GM18508 (cell line): ENCODE measurements at regions not wholly inside any gene's neighbourhood (a gene's known extent, or its start where the extent isn't known, plus 50 kb on each side); places are given as distances from the start of the nearest gene placed in this dataset.
A peak's percentile ranks its signal among the peaks of the same experiment; 100 is the strongest.

Source experiments
- ATAC-seq: cut with Tn5 transposase; IDR thresholded peaks from one replicate; pipeline ENCODE4 v1.9.1; 2021; ENCODE audit warnings: moderate number of reproducible peaks; ENCODE audit not compliant: insufficient read depth, unreplicated experiment

DNA sequence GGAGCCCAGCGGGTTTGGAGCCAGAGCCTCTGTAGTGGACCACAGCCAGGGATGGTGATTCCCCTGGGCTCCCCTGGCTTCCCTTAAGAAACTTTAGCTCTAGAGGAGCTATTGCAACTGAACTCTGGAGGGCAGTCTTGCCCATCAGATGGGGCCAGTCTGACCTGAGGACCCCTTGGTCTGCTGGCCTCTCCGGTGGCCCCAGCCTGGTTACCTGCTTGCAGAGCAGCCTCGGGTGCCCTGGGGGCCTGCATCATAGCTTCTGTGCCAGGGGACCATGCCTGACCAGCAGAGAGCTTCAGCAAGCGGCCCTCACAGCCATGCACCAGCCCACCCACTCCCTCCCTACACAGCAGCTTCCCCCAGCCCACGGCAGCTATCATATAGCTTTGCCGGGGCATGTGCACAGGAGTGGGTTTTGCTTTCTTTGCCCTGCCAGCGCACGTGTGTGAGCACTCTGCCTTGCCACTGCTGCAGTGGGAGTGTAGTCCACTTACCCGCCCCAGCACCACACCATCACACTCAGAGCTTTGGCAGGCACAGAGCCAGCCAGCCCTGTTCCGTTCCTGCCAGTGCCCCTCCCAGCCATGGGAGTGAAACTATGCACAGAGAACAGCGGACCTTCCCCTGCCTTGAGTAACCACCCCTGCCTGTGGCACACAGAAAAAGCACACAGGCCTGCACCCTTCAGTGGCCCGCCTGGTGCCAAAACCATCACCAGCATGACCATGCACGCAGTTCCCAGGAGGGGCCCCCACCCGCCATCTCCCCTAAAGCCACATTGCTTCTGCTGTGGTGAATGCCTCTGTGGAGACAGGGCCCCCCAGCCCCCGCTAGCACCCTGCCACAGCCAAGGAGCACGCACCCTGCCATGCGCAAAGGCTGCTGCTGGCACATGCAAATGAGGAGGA lies 442.9 kb upstream of the NEGR1 start:
- ATAC-seq = no peak

DNA sequence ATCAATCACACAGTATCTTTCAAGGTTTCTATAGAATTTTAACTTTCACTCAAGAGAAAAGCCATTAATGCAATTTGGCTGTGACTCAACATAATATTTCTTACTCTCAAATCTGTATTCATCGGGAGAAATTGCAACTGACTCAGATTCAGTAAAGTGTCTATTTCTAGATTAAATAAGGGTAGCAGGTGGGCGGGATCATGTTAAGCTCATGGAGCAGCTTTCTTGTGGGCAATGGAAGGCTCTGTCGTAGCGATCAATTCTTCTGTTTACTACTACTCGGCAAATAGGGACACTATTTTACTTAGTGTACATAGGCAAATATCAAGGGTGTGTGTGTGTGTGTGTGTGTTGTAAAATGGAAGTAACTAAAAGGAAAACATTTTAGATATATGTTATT lies 423.6 kb upstream of the NEGR1 start:
- no peak for ATAC-seq

DNA sequence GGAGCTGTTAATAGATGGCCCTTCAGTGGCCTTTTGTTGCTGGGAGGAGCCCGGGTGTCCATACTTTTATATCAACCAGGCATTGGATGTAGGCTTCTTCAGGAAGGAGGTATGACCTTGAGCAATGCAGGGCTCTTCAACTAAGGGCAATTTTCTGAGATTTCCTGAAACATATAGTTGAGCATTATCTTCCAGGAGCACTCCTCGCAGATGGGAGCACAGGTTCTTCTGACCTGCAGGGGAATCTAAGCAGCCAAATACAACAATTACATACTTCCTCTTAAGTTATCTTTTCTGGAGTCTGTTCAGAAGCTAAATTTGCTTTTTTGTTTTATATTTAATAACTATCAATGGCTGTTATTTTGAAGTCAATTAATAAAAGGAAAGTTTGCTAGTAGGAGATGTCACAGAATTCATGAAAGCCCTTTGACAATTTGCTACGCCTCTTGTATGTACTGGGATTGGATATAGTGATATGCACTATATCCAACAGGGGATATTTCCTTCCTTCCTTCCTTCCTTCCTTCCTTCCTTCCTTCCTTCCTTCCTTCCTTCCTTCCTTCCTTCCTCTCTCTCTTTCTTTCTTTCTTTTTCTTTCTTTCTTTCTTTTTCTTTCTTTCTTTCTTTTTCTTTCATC lies 422.6 kb upstream of the NEGR1 start:
- no peak for ATAC-seq

DNA sequence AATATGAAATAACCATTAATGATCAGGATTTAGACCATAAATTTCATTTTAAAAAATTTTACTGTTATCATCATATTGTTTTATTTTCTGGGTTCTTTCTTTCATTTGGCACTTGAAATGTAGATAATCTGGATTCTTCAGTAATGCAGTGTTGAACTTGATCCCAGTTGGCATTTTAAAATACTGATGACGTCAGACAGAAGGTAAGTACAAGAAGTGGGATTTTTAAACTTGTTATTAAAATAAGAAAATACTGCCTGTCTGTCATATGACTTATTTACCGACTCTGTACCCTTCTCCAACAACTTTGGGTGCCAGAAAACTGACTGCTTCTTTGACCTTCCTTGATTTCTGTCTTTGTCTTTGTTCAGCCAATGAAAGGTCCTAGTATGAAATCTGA lies 415.1 kb upstream of the NEGR1 start:
- no peak for ATAC-seq

DNA sequence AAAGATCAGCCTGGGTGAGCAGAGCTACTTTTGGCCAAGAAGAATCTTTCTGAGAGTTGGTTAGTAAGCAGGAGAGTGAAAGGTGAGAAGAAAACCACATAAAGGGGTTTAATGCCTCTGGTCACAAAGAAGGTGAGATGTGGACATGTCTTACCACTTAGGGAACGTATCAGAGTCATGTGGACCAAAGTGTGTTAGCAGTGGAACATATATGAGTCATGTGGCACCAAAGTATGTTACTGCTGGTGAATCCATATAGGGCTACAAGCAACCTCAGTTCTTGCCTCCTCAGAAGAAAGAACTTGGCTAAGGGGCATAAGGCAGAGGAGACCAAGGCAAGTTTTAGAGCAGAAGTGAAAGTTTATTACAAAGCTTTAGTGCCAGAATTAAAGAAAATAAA lies 411.6 kb upstream of the NEGR1 start:
- ATAC-seq = no peak

DNA sequence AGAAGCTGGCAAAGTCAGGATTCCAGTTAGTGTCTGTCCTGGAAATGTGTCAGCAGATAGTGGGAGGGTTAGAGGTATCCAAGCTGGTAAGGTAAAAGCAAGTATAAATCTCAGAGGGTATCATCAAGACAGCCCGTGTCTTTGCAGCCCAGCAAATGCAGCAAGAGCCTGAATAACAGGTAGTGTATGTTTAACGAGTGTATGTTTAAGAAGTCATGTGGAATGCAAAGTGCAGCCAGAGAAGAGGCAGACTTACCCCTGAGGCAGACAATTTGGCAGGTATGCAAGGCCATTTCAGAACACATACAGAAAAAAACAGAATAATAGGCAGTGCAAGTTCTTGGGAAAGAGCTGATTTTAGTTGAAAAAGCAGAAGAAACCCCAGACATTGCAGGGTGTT lies 411.0 kb upstream of the NEGR1 start:
- ATAC-seq = no peak

DNA sequence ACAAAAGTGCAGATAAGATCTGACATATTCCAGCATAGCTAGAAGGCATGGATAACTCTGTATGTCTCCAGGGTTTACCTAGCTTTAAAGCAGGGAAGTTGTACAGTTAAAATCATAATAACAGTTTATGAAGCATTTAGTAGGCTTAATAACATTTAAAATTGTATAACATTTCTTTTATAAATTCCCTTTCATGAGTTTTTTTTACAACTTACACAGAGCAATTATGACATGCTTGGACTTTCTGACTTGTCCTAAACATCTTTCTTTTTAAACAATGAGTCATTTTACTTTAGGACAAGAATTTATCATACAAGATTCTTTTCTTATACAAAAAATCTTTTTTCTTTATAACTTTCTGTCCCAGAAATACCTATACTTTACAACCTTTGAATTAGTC lies 408.5 kb upstream of the NEGR1 start:
- no peak for ATAC-seq

DNA sequence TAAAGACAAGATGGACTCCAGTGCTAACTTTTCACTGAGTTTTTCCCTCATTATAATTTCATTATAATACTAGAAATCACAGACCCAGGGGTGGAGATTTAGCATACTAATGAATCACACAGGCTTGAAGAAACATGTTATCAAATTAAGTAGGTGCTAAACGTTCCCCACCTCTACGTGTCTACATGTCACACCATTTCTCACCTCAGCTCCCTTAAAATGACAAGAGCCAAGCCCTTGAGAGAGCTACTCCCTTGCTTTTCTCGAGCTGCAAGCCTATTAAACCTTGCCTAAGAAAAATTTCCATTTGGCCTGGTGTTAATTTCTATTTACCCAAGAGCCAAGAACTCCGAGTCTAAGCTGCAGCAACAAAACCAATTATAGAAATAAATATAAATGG lies 396.3 kb upstream of the NEGR1 start:
- no peak for ATAC-seq

DNA sequence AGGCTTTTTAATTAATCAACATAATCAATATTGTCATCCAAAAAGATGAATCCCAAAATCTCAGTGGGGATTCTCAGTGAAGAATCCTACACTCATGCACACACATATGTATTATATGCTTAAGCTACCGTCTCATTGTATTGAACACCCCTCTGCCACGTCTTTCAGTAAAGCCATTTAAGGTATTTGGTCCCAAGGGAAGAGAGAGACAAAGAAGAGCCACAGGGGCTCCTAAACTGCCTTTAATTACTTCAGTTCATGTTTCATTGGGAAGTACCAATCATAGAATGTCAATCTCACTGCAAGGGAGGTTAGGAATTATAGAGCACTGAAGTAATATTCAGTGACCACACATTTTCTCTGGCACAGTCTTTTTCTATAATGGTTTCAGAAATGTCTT lies 388.6 kb upstream of the NEGR1 start:
- ATAC-seq = no peak

DNA sequence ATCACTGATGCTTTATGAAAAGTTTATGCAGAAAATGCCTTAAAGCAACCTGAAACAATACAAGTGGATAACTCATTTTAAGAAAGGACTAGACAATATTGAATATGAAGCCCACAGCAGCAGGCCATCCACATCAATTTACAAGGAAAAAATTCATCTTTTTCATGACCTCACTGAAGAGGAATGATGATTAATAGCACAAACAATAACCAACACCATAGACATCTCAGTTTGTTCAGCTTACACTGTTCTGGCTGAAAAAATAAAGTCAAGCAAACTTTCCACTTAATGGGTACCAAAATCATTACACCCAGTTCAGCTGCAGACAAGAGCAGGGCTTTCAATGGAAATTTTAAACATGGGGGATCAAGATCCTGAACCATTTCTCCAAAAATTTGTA lies 380.6 kb upstream of the NEGR1 start:
- ATAC-seq = no peak

DNA sequence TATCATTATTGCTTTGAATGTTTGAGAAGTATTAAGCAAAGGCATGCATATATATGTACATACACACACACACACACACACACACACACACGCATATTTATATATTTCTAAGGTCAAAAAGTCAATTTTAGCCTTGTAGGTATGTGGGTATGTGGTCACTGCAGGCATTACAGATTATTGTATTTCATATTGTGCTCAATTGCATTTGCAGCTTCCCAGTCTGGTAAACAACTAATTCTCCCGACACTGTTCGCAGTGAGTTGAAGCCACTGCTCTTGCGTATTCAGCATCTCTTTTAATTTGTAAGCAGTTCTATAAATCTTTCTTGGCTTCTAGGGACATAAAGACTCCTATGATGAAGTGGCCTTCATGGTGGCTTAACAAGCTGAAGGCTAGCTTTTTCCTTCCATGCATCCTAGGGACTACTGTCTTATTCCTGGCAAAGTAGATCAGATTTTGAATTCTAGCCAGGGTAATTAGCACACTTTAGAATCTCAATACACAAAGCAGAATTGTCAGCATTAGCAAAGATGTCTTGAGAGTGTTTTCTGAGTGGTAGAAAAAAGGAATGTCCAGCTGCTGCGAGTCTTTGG lies 368.6 kb upstream of the NEGR1 start:
- ATAC-seq = no peak

DNA sequence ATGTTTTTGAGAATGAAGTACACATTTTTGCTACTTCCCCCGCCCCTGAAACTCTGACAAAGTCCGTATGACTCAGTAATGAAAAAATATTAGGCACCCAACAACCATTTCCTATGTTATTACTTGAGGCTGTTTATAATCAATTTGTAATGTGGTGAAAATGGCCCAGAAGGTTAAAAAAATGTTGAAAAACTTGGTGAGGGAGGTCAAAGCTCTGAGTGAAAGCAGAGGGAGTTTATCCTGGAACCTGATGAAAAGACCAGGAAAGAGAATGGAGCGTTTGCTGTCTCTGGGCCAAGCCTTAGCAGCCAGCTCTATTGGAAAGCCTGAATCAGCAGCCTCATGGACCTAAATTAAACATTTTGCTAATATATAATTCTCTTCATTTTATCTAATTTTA lies 367.7 kb upstream of the NEGR1 start:
- no peak for ATAC-seq

DNA sequence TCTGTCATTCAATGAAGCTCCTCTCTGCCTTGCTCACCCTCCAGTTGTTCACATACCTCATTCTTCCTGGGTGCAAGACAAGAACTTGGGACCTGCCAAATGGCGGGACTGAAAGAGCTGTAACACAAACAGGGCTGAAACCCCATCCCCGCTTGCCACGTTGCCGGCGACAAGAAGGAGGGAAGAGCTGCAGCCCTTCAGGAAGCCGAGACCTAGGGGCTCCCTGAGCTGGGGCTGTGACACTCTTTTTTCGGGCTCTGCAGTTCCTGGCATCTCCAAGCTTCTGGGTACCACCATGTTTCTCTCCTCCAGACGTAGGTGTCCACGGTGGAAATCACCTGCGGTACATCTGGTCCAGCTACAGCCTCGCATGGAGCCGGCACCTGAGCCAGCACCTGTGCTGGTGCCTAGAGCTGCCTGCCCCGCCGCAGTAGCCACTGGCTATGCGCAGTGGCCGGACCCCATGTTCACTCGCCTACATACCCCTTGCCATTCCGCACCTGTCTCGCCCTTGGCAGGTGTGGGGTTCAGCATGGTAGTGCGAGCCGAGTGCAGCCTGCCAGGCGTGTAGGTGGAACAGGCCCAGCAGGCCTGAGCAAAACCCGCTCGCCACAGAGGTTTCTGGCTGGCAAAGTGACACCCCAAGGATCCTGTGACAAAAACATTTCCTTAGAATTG lies 367.0 kb upstream of the NEGR1 start:
- no peak for ATAC-seq

DNA sequence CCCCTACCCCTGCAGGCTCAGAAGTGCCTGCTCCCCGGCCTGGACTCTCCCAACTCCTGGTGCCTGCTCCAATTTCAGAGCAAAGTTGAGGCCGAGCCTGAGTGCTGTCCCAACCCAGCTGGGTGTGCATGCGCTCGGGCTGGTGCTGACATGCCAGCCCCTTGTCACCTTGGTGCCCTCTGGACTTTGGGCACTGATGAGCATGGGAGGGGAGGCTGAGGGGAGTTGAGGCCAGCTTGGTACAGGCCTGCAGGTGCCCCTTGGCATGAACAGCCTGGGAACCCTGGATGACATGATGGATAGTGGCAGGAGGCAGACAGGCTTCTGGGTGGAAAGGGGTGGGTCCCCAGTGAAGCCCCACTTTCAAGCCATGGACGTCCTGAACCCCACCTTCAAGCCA lies 366.1 kb upstream of the NEGR1 start:
- ATAC-seq = no peak

DNA sequence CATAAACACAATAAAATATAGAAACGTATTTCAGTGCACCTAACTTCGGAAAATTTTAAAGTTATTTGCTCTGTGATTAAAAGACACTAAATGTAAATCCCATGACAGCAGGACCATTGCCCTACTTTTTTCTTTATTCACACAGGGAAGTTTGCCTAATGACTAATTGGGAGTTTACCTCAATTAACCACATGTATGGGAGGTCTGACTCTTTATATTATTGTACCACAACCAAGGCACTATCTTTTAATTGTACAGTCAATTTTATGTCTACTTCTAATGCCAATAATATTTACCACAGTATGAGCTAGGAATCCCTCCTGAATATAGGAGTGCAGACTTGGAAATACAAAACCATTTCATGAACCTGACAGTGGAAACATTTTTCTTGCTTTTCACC lies 360.8 kb upstream of the NEGR1 start:
- no peak for ATAC-seq

DNA sequence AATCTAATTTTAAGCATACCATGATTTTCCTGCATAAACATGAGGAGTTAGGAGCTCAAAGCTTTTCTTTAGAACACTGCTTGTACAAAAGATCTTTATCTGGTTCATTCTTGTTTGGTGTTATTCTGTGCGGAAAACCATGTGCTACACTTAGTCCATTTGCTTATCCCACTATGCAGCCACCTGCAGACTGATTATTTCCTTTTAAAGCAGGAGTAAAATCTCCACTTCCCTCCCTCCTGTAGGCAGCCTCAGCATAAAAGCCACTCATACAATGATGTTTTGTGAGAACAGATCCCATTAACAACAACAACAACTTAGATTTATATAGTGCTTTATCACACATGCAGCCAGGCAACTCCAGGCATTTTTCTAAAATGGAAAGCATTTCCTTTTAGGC lies 355.3 kb upstream of the NEGR1 start:
- ATAC-seq = no peak

DNA sequence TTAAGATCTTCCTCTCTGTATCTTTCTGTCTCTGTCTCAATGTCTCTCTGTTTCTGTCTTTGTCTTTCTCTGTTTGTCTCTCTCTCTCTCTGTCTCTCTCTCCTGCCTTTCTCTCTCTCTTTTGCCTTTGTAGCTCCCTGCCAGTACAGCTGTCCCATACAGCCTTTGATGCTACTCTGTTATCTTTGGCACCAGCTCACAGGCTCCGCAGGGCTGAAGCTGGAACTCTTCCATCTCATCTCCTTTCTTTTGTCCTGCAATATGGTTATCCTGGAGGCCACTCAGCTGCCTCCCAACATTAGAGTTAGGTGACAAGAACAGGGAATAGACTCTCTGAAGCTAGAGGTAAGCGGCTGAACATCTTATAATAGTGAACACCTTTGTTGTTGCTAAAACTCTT lies 354.3 kb upstream of the NEGR1 start:
- no peak for ATAC-seq

DNA sequence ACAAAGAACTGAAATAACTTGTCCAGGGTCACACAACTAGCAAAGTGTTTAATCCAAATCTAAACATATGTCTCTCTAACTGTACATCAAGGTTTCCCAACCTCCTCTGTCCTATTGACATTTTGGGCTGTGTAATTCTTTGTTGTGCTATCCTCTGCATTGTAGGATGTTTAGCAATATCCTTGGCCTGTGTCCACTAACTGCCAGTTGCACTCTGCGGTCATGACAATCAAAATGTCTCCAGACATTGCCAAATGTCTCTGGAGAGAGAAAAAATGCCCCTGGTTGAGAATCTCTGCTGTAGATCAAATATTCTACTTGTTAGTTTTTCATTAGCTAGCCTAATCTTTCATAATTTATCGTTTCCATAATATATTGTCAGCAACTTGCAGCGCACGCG lies 353.4 kb upstream of the NEGR1 start:
- no peak for ATAC-seq

DNA sequence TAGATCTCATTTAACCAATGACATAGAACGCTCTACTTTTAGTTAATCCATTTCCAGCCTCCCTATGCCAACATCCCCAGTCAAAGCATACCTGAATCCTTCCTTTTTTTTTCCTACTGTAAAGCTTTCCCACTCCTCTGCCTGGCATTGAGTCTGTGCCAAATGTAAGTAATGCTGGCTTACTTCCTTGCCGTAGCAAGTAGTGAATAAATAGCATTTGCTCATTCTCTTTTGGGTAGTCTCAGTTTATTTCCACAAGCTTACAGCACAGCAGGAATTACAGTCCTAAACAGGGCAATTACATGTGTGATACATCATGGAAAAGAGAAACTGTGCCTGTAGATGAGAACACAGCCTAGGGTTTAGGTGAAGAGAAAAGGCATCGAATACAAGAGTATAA lies 352.6 kb upstream of the NEGR1 start:
- no peak for ATAC-seq

DNA sequence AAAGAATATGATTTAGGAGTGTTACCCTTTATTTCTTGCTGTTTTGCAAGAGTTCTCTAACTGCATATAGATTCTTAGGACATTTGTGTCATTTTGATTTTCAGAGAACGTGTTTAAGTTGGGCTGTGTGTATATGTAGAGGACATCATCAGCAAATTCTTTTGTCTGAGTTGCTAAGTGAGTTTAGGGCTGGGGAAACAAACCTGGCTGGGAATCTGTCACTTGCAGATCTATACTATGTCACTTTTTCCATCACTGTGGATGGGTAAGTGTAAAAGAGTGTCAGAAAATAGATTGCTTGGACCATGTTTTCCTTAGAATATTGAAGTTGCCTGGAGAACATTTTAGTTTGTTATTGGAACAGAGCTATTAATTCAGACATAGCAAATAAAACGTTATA lies 349.1 kb upstream of the NEGR1 start:
- ATAC-seq = no peak

DNA sequence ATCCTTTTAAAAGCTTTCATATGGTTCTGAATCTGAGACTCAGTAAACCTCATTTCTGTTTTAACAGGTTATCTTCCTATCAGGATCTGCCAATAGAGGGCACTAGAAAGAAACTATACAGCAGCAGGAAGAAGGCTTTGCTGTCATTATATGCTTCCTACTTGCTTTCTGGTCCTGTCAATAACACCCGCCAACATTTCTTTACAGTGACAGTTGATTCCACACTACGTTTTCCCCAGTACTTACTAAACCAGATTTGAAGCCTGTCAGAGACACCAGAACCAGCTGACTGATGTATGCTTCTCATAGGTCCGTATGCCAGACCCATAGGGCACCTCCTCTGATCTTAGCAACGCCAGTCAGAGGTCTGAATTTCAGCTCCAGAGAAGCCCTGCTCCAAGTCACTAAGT lies 341.0 kb upstream of the NEGR1 start:
- ATAC-seq = peak; percentile 72
